ENCODE measurements at regions not wholly inside any gene's neighbourhood (a gene's known extent, or its start where the extent isn't known, plus 50 kb on each side); places are given as distances from the start of the nearest gene placed in this dataset.
A peak's percentile ranks its signal among the peaks of the same experiment; 100 is the strongest.

DNA sequence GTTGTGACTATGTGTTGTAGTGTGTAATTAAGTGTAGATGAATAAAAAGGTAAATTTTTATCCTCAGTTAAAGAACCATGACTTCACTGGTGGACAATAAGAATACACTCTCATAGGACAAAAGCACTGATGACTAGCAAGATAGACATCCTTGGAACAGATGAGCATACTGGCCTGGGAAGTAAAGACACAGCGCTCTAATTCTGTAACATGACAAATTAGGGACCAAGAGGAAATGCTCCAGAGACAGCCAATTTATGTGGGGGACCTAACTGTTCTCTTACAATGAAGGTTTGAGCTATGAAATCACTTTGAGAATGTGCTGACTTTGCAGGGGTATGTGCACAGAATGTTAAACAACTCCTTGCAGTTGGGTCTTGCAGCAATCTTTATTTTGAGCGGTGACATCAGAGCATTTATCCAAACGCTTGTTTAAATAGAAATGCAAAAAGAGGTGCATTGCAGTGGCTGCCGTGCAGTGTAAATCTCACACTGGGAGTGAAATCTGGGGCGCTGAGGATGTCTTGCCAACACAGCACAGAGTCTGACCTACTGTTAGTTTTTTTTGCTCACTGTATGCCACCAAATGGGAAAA, 109.3 kb downstream of the MAGEC2 start:
- Histone ChIP-seq H2AFZ (ENCODE audit: low read length) (no peak overlapping the region), H3K27ac (ENCODE audit: low read depth, low read length, poor library complexity, severe bottlenecking) (no peak overlapping the region), H3K9me2 (ENCODE audit: insufficient read depth, low read length) (no peaks in the 10 kb centered on the region), H3K4me2 (ENCODE audit: low read length) (no peak overlapping the region), H3K4me3 (ENCODE audit: low read depth, low read length, poor library complexity, severe bottlenecking) (no peak overlapping the region), H4K20me1 (ENCODE audit: insufficient read depth, low read length) (no peaks in the 10 kb centered on the region), H3K79me2 (ENCODE audit: insufficient read depth, low read depth, low read length) (no peaks in the 10 kb centered on the region), H3K36me3 (ENCODE audit: insufficient read depth, low read length) (no peaks in the 10 kb centered on the region), H3K9me3 (ENCODE audit: low read length) (no peaks in the 10 kb centered on the region), H3K4me1 (ENCODE audit: insufficient read depth, low read length, poor library complexity, severe bottlenecking) (no peaks in the 10 kb centered on the region)
- ChIA-PET POLR2A (no interaction called here), CTCF (ENCODE audit: unreplicated experiment) (no interaction called here)
- intact Hi-C loops (cut with micrococcal nuclease; ENCODE audit: unreplicated experiment), result no loop called here
- no peak for DNase-seq (ENCODE audit: low spot score)
- no TSS peak for BruUV-seq (replicated peaks)
- TF ChIP-seq EZH2phosphoT487 (IDR thresholded peaks at IDR 0.05; ENCODE audit: borderline replicate concordance, low read depth, low read length), result no peak
- TF ChIP-seq, protein P1, sequence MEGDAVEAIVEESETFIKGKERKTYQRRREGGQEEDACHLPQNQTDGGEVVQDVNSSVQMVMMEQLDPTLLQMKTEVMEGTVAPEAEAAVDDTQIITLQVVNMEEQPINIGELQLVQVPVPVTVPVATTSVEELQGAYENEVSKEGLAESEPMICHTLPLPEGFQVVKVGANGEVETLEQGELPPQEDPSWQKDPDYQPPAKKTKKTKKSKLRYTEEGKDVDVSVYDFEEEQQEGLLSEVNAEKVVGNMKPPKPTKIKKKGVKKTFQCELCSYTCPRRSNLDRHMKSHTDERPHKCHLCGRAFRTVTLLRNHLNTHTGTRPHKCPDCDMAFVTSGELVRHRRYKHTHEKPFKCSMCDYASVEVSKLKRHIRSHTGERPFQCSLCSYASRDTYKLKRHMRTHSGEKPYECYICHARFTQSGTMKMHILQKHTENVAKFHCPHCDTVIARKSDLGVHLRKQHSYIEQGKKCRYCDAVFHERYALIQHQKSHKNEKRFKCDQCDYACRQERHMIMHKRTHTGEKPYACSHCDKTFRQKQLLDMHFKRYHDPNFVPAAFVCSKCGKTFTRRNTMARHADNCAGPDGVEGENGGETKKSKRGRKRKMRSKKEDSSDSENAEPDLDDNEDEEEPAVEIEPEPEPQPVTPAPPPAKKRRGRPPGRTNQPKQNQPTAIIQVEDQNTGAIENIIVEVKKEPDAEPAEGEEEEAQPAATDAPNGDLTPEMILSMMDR (conservative IDR thresholded peaks at IDR 0.05; ENCODE audit: low read length), result no peak

DNA sequence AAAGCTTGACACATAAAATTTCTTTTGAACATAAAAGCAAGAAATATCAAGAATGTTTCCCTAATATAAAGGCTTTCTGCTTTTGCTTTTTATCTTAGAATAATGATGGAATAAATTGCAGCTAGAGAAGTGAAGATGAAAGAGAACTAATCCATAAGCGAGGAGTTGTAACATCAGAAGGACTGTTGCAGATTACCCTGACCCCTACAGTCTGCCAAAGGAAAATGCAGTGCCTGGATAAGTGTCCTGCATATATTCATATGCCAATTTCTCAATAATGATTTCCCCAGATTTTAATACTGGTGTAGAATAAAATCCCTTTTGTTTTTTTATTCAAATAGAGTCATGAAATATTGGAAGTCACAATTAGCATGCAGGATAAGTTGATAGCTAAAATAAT, 115.9 kb downstream of the MAGEC2 start:
- no peak overlapping the region for H2AFZ ChIP-seq (ENCODE audit: low read length)
- no peak overlapping the region for H3K4me3 ChIP-seq (ENCODE audit: low read depth, low read length, poor library complexity, severe bottlenecking)
- H3K9me3 ChIP-seq (ENCODE audit: low read length), result no peaks in the 10 kb centered on the region
- intact Hi-C loops (cut with micrococcal nuclease; ENCODE audit: unreplicated experiment), result no loop called here
- no peak overlapping the region for H3K4me2 ChIP-seq (ENCODE audit: low read length)
- no peaks in the 10 kb centered on the region for H4K20me1 ChIP-seq (ENCODE audit: insufficient read depth, low read length)
- no peaks in the 10 kb centered on the region for H3K4me1 ChIP-seq (ENCODE audit: insufficient read depth, low read length, poor library complexity, severe bottlenecking)
- no peak for TF ChIP-seq EZH2phosphoT487 (IDR thresholded peaks at IDR 0.05; ENCODE audit: borderline replicate concordance, low read depth, low read length)
- TF ChIP-seq, protein P1 (conservative IDR thresholded peaks at IDR 0.05; ENCODE audit: low read length), result peak; percentile 23; the same call in 1 of the 2 replicates
- no peak overlapping the region for H3K27ac ChIP-seq (ENCODE audit: low read depth, low read length, poor library complexity, severe bottlenecking)
- POLR2A ChIA-PET, result no interaction called here
- no peaks in the 10 kb centered on the region for H3K79me2 ChIP-seq (ENCODE audit: insufficient read depth, low read depth, low read length)
- no peaks in the 10 kb centered on the region for H3K36me3 ChIP-seq (ENCODE audit: insufficient read depth, low read length)
- H3K9me2 ChIP-seq (ENCODE audit: insufficient read depth, low read length), result no peaks in the 10 kb centered on the region
- BruUV-seq (replicated peaks), result no TSS peak
- CTCF ChIA-PET (ENCODE audit: unreplicated experiment), result no interaction called here
- no peak for DNase-seq (ENCODE audit: low spot score)

DNA sequence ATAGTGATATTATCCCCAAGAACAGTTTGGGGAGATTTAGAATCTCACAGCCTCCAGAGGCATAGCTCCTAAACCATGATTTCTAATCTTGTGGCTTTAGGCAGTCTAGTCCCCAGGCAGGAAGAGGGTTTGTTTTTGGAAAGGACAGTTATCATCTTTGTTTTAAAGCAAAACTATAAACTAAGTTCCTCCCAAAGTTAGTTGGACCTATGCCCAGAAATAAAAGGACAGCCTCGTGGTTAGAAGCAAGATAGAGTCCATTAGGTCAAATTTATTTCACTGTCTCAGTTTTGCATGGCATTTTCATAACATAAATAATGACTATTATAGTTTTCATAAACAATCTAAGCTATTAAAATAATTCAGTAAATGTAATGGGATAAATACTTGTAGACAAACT, 120.5 kb downstream of the MAGEC2 start:
- Histone ChIP-seq H3K79me2 (ENCODE audit: insufficient read depth, low read depth, low read length) (no peaks in the 10 kb centered on the region), H3K9me3 (ENCODE audit: low read length) (no peaks in the 10 kb centered on the region), H3K36me3 (ENCODE audit: insufficient read depth, low read length) (no peaks in the 10 kb centered on the region), H3K4me2 (ENCODE audit: low read length) (no peak overlapping the region), H2AFZ (ENCODE audit: low read length) (no peak overlapping the region), H3K4me1 (ENCODE audit: insufficient read depth, low read length, poor library complexity, severe bottlenecking) (no peaks in the 10 kb centered on the region), H3K4me3 (ENCODE audit: low read depth, low read length, poor library complexity, severe bottlenecking) (no peak overlapping the region), H4K20me1 (ENCODE audit: insufficient read depth, low read length) (no peaks in the 10 kb centered on the region), H3K9me2 (ENCODE audit: insufficient read depth, low read length) (no peaks in the 10 kb centered on the region), H3K27ac (ENCODE audit: low read depth, low read length, poor library complexity, severe bottlenecking) (no peak overlapping the region)
- CTCF ChIA-PET (ENCODE audit: unreplicated experiment), result no interaction called here
- DNase-seq (ENCODE audit: low spot score), result no peak
- BruUV-seq (replicated peaks), result no TSS peak
- TF ChIP-seq, protein P1 (conservative IDR thresholded peaks at IDR 0.05; ENCODE audit: low read length), result no peak
- TF ChIP-seq EZH2phosphoT487 (IDR thresholded peaks at IDR 0.05; ENCODE audit: borderline replicate concordance, low read depth, low read length), result no peak
- intact Hi-C loops (cut with micrococcal nuclease; ENCODE audit: unreplicated experiment), result no loop called here
- POLR2A ChIA-PET, result no interaction called here
